A549 (cell line): ENCODE measurements at regions not wholly inside any gene's neighbourhood (a gene's known extent, or its start where the extent isn't known, plus 50 kb on each side); places are given as distances from the start of the nearest gene placed in this dataset.
"Not testable (repeated sequence)": the region's sequence is repeated elsewhere in the genome, so short reads cannot be mapped to it uniquely, and the experiment has no call there.

Experiments used
- ATAC-seq, 2 experiments: fragments of 200-7000 bp in 1 of 2; fragments of >200 bp in 1 of 2; cut with Nextera tagmentation in 1 of 2; cut with Tn5 transposase in 1 of 2; 3 replicates each; pipeline versions ENCODE4 v1.8.0 to v1.9.1; 2018 to 2020; ENCODE audit warnings: mild to moderate bottlenecking in 1 of 2, moderate library complexity in 1 of 2
- CTCF ChIA-PET: fragments of 300-600 bp; sonication (Branson Sonifier 250); formaldehyde crosslinking; extraction: SDS; loops from one replicate; lab custom pipeline; 2021; ENCODE audit warnings: antibody characterized with exemption, inconsistent platforms; lab: Yijun Ruan, JAX
- POLR2A ChIA-PET: fragments of 350-600 bp; formaldehyde crosslinking; extraction: SDS; loops from one replicate; lab custom pipeline; 2021; ENCODE audit warnings: antibody characterized with exemption, inconsistent platforms; lab: Yijun Ruan, JAX
- DNase-seq, 2 experiments: peaks; one replicate each; pipeline versions ENCODE4 v3.0.0 to v3.0.0-alpha.2; 2011 to 2016; ENCODE audit warnings: low read depth in 1 of 2, low spot score in 1 of 2
- FAIRE-seq: peaks from 2 replicates; lab custom pipeline; 2011; peaks lifted over from hg19 to GRCh38; lab: Jason Lieb, UNC
- H3K27ac ChIP-seq, 2 experiments: fragments of >200 bp; sonication (Bioruptor Twin); formaldehyde crosslinking; 3 replicates each; pipeline ENCODE4 v1.5.1; 2016 to 2017
- H3K4me1 ChIP-seq: fragments of >200 bp; sonication (Bioruptor Twin); formaldehyde crosslinking; 3 replicates; pipeline ENCODE4 v1.6.1; 2016
- H3K4me2 ChIP-seq: fragments of >200 bp; sonication (Bioruptor Twin); formaldehyde crosslinking; 3 replicates; pipeline ENCODE4 v1.6.1; 2016
- H3K4me3 ChIP-seq: fragments of >200 bp; sonication (Bioruptor Twin); formaldehyde crosslinking; 3 replicates; pipeline ENCODE4 v1.5.1; 2016
- H3K9me3 ChIP-seq: fragments of >200 bp; sonication (Bioruptor Twin); formaldehyde crosslinking; 3 replicates; pipeline ENCODE4 v1.6.1; 2016
- WGBS: methylation state at CpG from one replicate; pipeline ENCODE4 v1.1.6; 2017; ENCODE audit errors: missing lambda C conversion rate; 5-methylcytosine and 5-hydroxymethylcytosine counted together

DNA sequence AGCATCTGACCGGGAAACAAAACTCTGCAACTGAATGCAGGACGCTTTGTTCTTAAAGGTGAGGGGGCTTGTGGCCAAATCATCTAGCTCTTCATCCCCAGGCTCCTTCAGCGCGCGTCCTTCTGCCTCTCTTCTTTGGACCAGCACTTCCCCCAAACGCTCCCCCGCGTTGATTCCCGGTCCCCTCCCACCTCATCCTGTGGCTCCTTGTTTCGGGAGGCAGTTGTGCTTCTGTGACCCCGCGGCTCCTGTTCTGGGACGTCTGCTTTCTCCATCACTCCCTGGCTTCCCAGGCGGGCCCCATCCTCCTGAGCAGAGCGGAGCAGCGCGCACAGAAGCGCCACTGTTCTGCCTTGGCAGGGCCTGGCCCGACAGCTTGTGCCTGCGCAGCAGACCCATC is 109.7 kb upstream of the ZNG1E start:
- DNase-seq, H3K4me3 ChIP-seq, FAIRE-seq, H3K9me3 ChIP-seq, CTCF ChIA-PET, ATAC-seq, H3K27ac ChIP-seq, POLR2A ChIA-PET, H3K4me2 ChIP-seq, H3K4me1 ChIP-seq: not testable (repeated sequence)
- 59% methylated on average over 8 of the region's 20 CpGs for WGBS

GRCh38 chr9:65519018-65519417 is 156.7 kb upstream of the ZNG1E start:
- H3K27ac ChIP-seq, H3K9me3 ChIP-seq, POLR2A ChIA-PET, CTCF ChIA-PET, DNase-seq, ATAC-seq, H3K4me1 ChIP-seq, H3K4me2 ChIP-seq, H3K4me3 ChIP-seq, FAIRE-seq: not testable (repeated sequence)
- 9% methylated on average over 3 of the region's 15 CpGs for WGBS

DNA sequence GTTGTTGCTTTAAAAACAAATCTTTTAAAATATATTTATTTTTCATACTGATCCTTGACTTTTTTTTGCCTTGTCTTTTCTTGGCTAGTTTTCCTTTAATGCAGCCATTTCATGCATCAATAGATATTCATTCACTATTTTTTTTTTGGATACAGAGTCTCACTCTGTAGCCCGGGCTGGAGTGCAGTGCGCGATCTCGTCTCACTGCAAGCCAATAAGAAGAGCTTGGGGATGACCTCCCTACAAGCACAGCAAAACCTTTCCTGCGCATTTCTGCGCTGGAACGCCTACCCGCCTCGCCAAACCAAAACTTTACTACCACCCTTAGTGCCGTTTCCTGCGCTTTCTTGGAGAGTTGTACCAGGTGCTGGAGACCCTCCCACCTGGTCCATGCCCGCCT is 161.3 kb upstream of the ZNG1E start:
- H3K9me3 ChIP-seq, H3K4me3 ChIP-seq, ATAC-seq, DNase-seq, H3K27ac ChIP-seq, POLR2A ChIA-PET, FAIRE-seq, CTCF ChIA-PET, H3K4me1 ChIP-seq, H3K4me2 ChIP-seq: not testable (repeated sequence)
- 70% methylated on average over 12 of the region's 12 CpGs for WGBS

DNA sequence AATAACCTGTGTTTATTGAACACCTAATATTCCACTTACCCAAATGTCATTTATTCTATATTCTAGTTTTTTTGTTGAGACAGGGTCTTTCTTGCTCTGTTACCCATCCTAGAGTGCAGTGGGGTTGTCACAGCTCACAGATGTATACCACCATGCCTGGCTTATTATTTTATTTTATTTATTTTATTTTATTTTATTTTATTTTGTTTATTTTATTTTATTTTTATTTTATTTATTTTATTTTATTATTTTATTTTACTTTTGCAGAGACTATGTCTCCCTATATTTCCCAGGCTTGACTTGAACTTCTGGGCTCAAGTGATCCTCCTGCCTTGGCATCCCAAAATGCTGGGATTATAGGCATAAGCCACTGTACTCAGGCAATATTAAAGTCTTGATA is 167.8 kb upstream of the ZNG1E start:
- H3K4me1 ChIP-seq, FAIRE-seq, DNase-seq, POLR2A ChIA-PET, H3K27ac ChIP-seq, H3K4me3 ChIP-seq, H3K4me2 ChIP-seq, H3K9me3 ChIP-seq, CTCF ChIA-PET, ATAC-seq: not testable (repeated sequence)

DNA sequence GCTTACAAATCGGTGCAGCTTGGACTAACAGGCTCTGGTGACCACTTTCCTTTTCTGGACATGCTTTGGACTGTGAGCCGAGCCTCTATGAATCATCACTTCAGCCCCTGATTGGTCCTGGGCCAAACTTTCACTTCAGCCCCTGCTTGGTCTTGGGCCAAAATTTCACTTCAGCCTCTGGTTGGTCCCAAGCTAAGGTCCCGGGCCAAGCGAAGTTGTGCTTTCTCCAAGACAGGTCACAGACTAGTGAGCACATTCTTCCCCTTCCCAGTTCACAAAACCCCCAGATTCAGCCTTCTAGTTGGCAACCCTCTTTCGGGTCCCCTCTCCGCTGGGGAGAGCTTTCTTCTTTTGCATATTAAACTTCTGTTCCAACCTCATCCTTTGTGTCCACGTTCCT is 171.0 kb upstream of the ZNG1E start:
- H3K4me3 ChIP-seq, H3K4me2 ChIP-seq, ATAC-seq, POLR2A ChIA-PET, FAIRE-seq, H3K9me3 ChIP-seq, H3K27ac ChIP-seq, CTCF ChIA-PET, H3K4me1 ChIP-seq, DNase-seq: not testable (repeated sequence)
- WGBS = 24% methylated on average over 6 of the region's 7 CpGs

GRCh38 chr9:65503696-65504095 is 172.0 kb upstream of the ZNG1E start:
- H3K4me2 ChIP-seq, ATAC-seq, H3K4me1 ChIP-seq, H3K4me3 ChIP-seq, POLR2A ChIA-PET, H3K27ac ChIP-seq, DNase-seq, H3K9me3 ChIP-seq, FAIRE-seq, CTCF ChIA-PET: not testable (repeated sequence)
- 81% methylated on average over 9 of the region's 16 CpGs for WGBS

GRCh38 chr9:65482890-65483289 is 192.8 kb upstream of the ZNG1E start:
- FAIRE-seq, CTCF ChIA-PET, H3K4me2 ChIP-seq, H3K4me1 ChIP-seq, H3K27ac ChIP-seq, H3K4me3 ChIP-seq, ATAC-seq, H3K9me3 ChIP-seq, DNase-seq, POLR2A ChIA-PET: not testable (repeated sequence)
- WGBS = 39% methylated on average over 13 of the region's 13 CpGs

GRCh38 chr9:65481291-65481690 is 194.4 kb upstream of the ZNG1E start:
- CTCF ChIA-PET, H3K4me1 ChIP-seq, ATAC-seq, POLR2A ChIA-PET, H3K4me3 ChIP-seq, FAIRE-seq, H3K4me2 ChIP-seq, H3K27ac ChIP-seq, DNase-seq, H3K9me3 ChIP-seq: not testable (repeated sequence)
- WGBS = 8% methylated on average over 5 of the region's 10 CpGs

DNA sequence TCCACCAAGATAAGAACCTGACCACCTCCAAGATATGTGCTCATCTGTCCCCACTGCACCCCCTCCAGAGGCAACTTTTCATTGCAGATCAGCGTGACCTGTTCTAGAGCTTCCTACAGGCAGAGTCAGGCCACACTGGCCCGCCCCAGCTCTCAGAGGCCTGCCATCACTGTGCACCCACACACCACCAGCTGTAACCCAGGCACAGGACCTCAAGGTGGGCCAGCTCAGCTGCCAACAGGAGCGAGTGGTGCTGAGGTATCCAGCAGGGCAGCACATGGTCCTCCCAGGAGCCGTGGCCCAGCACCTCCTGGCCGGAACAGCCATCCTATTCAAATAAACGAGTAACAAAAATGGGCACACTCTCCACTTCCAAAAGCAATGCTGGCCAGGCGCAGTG is 189.9 kb upstream of the FOXD4L5 start:
- ATAC-seq, FAIRE-seq, DNase-seq: not testable (repeated sequence)

DNA sequence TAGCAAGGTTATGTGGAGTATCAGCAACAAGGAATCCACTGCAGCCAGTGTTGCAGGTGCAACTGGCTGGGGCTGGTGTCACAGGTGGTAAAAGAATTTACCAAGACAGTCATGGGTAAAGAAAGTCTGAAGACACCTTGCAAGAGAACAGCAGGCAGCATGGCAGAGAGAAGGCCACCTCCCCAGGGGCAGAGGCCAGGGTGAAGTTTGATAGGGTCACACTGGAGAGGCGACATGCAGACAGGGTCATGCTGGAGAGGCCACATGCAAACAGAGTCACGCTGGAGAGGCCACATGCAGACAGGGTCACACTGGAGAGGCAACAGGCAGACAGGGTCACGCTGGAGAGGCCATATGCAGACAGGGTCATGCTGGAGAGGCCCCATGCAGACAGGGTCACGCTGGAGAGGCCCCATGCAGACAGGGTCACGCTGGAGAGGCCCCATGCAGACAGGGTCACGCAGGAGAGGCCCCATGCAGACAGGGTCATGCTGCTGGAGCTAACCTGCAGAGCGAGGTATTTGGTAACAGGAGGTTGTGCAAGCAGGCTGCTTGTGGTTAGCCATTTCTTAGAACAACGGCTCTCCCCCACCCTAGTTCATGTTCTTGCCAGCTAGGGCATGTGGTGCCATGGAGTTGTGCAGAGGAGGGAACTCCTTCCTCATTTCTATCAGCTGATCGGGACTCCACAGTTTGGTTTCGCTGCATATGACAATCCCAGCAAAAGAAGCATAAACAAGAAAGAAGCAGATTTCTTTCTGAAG is 188.2 kb upstream of the FOXD4L5 start:
- FAIRE-seq, H3K4me2 ChIP-seq: not testable (repeated sequence)
- 1% methylated on average over 7 of the region's 10 CpGs for WGBS

More for the DNA sequence above, 189.9 kb upstream of the FOXD4L5 start:
- H3K4me2 ChIP-seq, CTCF ChIA-PET, POLR2A ChIA-PET, H3K4me3 ChIP-seq, H3K9me3 ChIP-seq, H3K27ac ChIP-seq, H3K4me1 ChIP-seq: not testable (repeated sequence)
- WGBS = 4% methylated on average over 5 of the region's 7 CpGs

GRCh38 chr9:65471106-65471505 is 186.1 kb upstream of the FOXD4L5 start:
- H3K4me1 ChIP-seq, H3K27ac ChIP-seq, FAIRE-seq, H3K9me3 ChIP-seq, H3K4me2 ChIP-seq, H3K4me3 ChIP-seq, DNase-seq, ATAC-seq, CTCF ChIA-PET, POLR2A ChIA-PET: not testable (repeated sequence)
- 8% methylated on average over 5 of the region's 7 CpGs for WGBS

More for the DNA sequence above, 188.2 kb upstream of the FOXD4L5 start:
- POLR2A ChIA-PET, H3K27ac ChIP-seq, H3K4me1 ChIP-seq, DNase-seq, CTCF ChIA-PET, ATAC-seq, H3K9me3 ChIP-seq, H3K4me3 ChIP-seq: not testable (repeated sequence)
